ENCODE measurements at regions not wholly inside any gene's neighbourhood (a gene's known extent, or its start where the extent isn't known, plus 50 kb on each side); places are given as distances from the start of the nearest gene placed in this dataset.

GRCh38 chr3:76972624-76973296 lies 67.1 kb upstream of the ROBO2 start:
- no peak for DNase-seq (ENCODE audit: low spot score)

DNA sequence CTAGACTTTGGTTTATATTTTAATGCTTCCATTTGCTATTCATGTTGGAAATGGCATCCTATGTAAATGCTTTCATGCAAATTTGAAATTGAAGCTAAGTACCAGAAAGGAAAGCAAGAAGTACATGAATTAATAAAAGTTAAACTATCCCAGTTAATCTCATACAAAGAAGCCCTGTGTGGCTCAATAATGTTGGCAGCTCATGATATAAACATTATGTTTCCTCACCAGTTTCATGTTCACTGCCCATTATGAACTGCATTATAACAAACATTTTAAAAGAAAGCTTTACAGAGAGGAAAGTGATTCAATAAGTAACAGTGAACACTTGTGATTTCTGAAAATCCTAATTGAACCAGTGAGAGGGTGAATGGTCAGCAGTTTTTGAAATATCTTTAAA lies 62.9 kb upstream of the ROBO2 start:
- DNase-seq (ENCODE audit: low spot score) = no peak

DNA sequence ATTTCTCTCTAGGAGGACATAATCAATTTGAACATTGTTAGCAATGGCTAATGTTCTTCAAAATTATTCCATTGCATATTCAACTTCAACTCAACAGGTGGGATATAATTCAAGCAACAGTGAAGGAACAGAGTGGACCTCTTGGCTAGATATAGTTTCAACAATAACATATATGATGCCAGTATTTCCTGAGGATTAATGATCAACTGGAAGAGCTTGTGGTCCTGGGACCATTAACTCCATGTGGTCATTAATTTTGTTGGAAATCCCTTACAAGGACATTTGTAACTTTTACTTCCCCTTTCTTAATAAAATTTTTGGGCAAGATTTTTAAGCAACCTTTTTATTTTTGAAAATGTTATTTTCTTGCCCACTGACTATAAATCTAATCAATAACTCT lies 54.3 kb upstream of the ROBO2 start:
- DNase-seq (ENCODE audit: low spot score) = no peak

DNA sequence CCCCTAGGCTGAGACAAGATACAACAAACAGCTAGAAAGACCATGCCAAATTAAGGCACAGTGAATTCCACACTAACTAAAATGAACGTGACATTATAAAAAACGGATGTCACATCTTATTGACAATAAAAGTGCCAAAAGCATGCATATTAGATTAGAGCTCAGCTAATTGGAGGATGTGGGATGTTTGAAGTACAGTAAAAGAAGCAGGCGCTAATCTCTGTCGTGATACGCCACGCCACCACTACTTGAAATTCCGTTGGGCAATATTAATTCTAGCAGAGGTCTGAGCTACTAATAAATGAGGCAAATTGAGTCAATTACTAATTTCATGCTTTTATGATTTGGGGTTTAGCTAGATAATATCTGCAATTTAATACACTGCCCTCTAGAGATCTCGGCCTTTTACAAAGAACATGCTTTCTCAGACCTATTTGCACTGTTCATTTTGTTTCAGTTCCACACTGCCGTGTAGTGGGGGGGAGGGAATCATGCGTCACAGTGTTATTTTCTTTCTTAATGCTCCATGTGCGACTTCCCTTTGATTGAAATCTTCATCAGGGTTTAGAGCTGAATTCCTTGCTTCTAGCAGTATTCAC lies 52.9 kb upstream of the ROBO2 start:
- peak; percentile 60 for DNase-seq (ENCODE audit: low spot score)
